MCF 10A (cell line): ENCODE measurements at regions not wholly inside any gene's neighbourhood (a gene's known extent, or its start where the extent isn't known, plus 50 kb on each side); places are given as distances from the start of the nearest gene placed in this dataset.

ENCODE experiments used
- BruUV-seq: library from RNA; stranded (reverse); fragments of 400-500 nt; replicated peaks from 2 replicates; lab custom pipeline; 2021; lab: Mats Ljungman, UMichigan
- CTCF ChIA-PET: fragments of 300-600 bp; sonication (Branson Sonifier 250); formaldehyde crosslinking; extraction: SDS; loops from one replicate; lab custom pipeline; 2021; ENCODE audit warnings: antibody characterized with exemption, inconsistent platforms; lab: Yijun Ruan, JAX
- POLR2A ChIA-PET: fragments of 300-600, 350-650 bp; sonication (Branson Sonifier 250); formaldehyde crosslinking; extraction: SDS; loops from one replicate; lab custom pipeline; 2020; ENCODE audit warnings: antibody characterized with exemption, inconsistent platforms; lab: Yijun Ruan, JAX
- DNase-seq: peaks from one replicate; pipeline ENCODE4 v3.0.0-alpha.2; 2018; ENCODE audit not compliant: unreplicated experiment
- H3K27ac Mint-ChIP-seq: one replicate; pipeline ENCODE4 v1.8.0; 2022; ENCODE audit warnings: mild to moderate bottlenecking, low read depth, mixed read lengths; ENCODE audit not compliant: unreplicated experiment
- H3K27me3 Mint-ChIP-seq: one replicate; pipeline ENCODE4 v1.8.0; 2022; ENCODE audit warnings: mixed read lengths; ENCODE audit not compliant: insufficient read depth, unreplicated experiment
- H3K36me3 Mint-ChIP-seq: one replicate; pipeline ENCODE4 v1.8.0; 2022; ENCODE audit warnings: mild to moderate bottlenecking, moderate library complexity, mixed read lengths; ENCODE audit not compliant: insufficient read depth, unreplicated experiment
- H3K4me1 Mint-ChIP-seq: one replicate; pipeline ENCODE4 v1.8.0; 2022; ENCODE audit warnings: mixed read lengths; ENCODE audit not compliant: insufficient read depth, unreplicated experiment
- H3K4me3 Mint-ChIP-seq: one replicate; pipeline ENCODE4 v1.8.0; 2022; ENCODE audit warnings: mild to moderate bottlenecking, moderate library complexity, mixed read lengths; ENCODE audit not compliant: unreplicated experiment
- H3K9me3 Mint-ChIP-seq: one replicate; pipeline ENCODE4 v1.8.0; 2022; ENCODE audit warnings: mixed read lengths; ENCODE audit not compliant: unreplicated experiment
- CTCF ChIP-seq: fragments of 200-600 bp; IDR thresholded peaks from one replicate; pipeline ENCODE4 v1.8.0; 2022; ENCODE audit warnings: antibody characterized with exemption, mild to moderate bottlenecking; ENCODE audit not compliant: unreplicated experiment
- intact Hi-C: fragments of 100-400 bp; cut with micrococcal nuclease; formaldehyde crosslinking; loops from 2 replicates; pipeline ENCODE4 v1.14.1; 2022

GRCh38 chr2:8216397-8216796 is 465.5 kb upstream of the ID2 start:
- ChIA-PET CTCF (interaction anchor here (0.6 kb wide), 1 partner anchor 48 kb away, joined by 4 read pairs; no protein-coding TSS in a partner anchor), POLR2A (interaction anchor here (0.7 kb wide), 1 partner anchor 134 kb away, joined by 3 read pairs; no protein-coding TSS in a partner anchor)
- no peaks in the 10 kb centered on the region for H3K27me3 Mint-ChIP-seq
- H3K27ac Mint-ChIP-seq = peak overlapping the region; percentile 24
- H3K36me3 Mint-ChIP-seq = peaks cover 4% of the 10 kb centered on the region
- intact Hi-C loops = no loop called here
- no peak for TF ChIP-seq CTCF
- no peak overlapping the region for H3K4me3 Mint-ChIP-seq
- DNase-seq = peak; percentile 47
- peaks cover 14% of the 10 kb centered on the region for H3K9me3 Mint-ChIP-seq
- H3K4me1 Mint-ChIP-seq = no peaks in the 10 kb centered on the region
- no TSS peak for BruUV-seq

GRCh38 chr2:8217468-8218030 is 464.3 kb upstream of the ID2 start:
- intact Hi-C loops = no loop called here
- no peak for DNase-seq
- Mint-ChIP-seq H3K27me3 (no peaks in the 10 kb centered on the region), H3K4me3 (no peak overlapping the region), H3K36me3 (peaks cover 4% of the 10 kb centered on the region), H3K4me1 (no peaks in the 10 kb centered on the region), H3K9me3 (peaks cover 14% of the 10 kb centered on the region), H3K27ac (no peak overlapping the region)
- ChIA-PET CTCF (no interaction called here), POLR2A (no interaction called here)
- no TSS peak for BruUV-seq
- no peak for TF ChIP-seq CTCF

GRCh38 chr2:8219096-8219495 is 462.8 kb upstream of the ID2 start:
- intact Hi-C loops = no loop called here
- H3K36me3 Mint-ChIP-seq = peaks cover 4% of the 10 kb centered on the region
- POLR2A ChIA-PET = no interaction called here
- BruUV-seq = no TSS peak
- H3K4me3 Mint-ChIP-seq = no peak overlapping the region
- no peaks in the 10 kb centered on the region for H3K4me1 Mint-ChIP-seq
- CTCF ChIA-PET = interaction anchor here (0.6 kb wide), 1 partner anchor 82 kb away, joined by 3 read pairs; no protein-coding TSS in a partner anchor
- H3K27ac Mint-ChIP-seq = no peak overlapping the region
- peaks cover 13% of the 10 kb centered on the region for H3K9me3 Mint-ChIP-seq
- no peak for TF ChIP-seq CTCF
- no peaks in the 10 kb centered on the region for H3K27me3 Mint-ChIP-seq
- no peak for DNase-seq

- BruUV-seq = no TSS peak
- ChIA-PET POLR2A (no interaction called here), CTCF (interaction anchor here (0.6 to 1.0 kb wide), 3 partner anchors 15 to 202 kb away, joined by 3 to 4 read pairs (median 3); no protein-coding TSS in a partner anchor)
- H3K4me3 Mint-ChIP-seq = no peak overlapping the region
- TF ChIP-seq CTCF = no peak
- H3K4me1 Mint-ChIP-seq = no peaks in the 10 kb centered on the region
- no peak overlapping the region for H3K27ac Mint-ChIP-seq
- peaks cover 8% of the 10 kb centered on the region for H3K9me3 Mint-ChIP-seq
- H3K36me3 Mint-ChIP-seq = peaks cover 4% of the 10 kb centered on the region
- DNase-seq = no peak
- no peaks in the 10 kb centered on the region for H3K27me3 Mint-ChIP-seq
- intact Hi-C loops = no loop called here
These were observed 462.1 kb upstream of the ID2 start for GRCh38 chr2:8219631-8220355.
